Neural crest cell (in vitro differentiated cells): ENCODE measurements at regions not wholly inside any gene's neighbourhood (a gene's known extent, or its start where the extent isn't known, plus 50 kb on each side); places are given as distances from the start of the nearest gene placed in this dataset.

ENCODE experiments used
- DNase-seq: peaks from one replicate; pipeline ENCODE4 v3.0.0; 2021; ENCODE audit warnings: low read depth, mixed read lengths, low spot score
- H3K27ac Mint-ChIP-seq: one replicate; pipeline ENCODE4 v1.8.0; 2021; ENCODE audit warnings: mild to moderate bottlenecking, mixed read lengths; ENCODE audit not compliant: unreplicated experiment
- H3K27me3 Mint-ChIP-seq: 2 replicates; pipeline ENCODE4 v1.8.0; 2021; ENCODE audit warnings: low read depth, mild to moderate bottlenecking, mixed read lengths
- H3K36me3 Mint-ChIP-seq: 2 replicates; pipeline ENCODE4 v1.8.0; 2021; ENCODE audit warnings: low read depth, mild to moderate bottlenecking, mixed read lengths
- H3K4me1 Mint-ChIP-seq: 2 replicates; pipeline ENCODE4 v1.8.0; 2021; ENCODE audit warnings: mixed read lengths
- H3K4me3 Mint-ChIP-seq: one replicate; pipeline ENCODE4 v1.8.0; 2021; ENCODE audit warnings: mild to moderate bottlenecking, mixed read lengths
- H3K9me3 Mint-ChIP-seq: 2 replicates; pipeline ENCODE4 v1.8.0; 2021; ENCODE audit warnings: mixed read lengths
- CTCF ChIP-seq: fragments of 200-600 bp; sonication (generic); conservative IDR thresholded peaks from 2 replicates; pipeline ENCODE4 v1.5.0; 2021; ENCODE audit warnings: antibody characterized with exemption, mild to moderate bottlenecking

GRCh38 chr11:114896594-114896993, 218.3 kb downstream of the NXPE2 start:
- Mint-ChIP-seq H3K4me3 (no peak overlapping the region), H3K9me3 (peaks cover 10% of the 10 kb centered on the region), H3K27ac (no peak overlapping the region), H3K27me3 (peaks cover 29% of the 10 kb centered on the region), H3K36me3 (no peaks in the 10 kb centered on the region), H3K4me1 (no peaks in the 10 kb centered on the region)
- no peak for TF ChIP-seq CTCF
- no peak for DNase-seq

- peaks cover 6% of the 10 kb centered on the region for H3K9me3 Mint-ChIP-seq
- H3K4me3 Mint-ChIP-seq, result no peak overlapping the region
- no peaks in the 10 kb centered on the region for H3K36me3 Mint-ChIP-seq
- no peak overlapping the region for H3K27ac Mint-ChIP-seq
- peak; percentile 22 for TF ChIP-seq CTCF
- peaks cover 17% of the 10 kb centered on the region for H3K27me3 Mint-ChIP-seq
- no peak for DNase-seq
- H3K4me1 Mint-ChIP-seq, result peaks cover 4% of the 10 kb centered on the region
Measured at GRCh38 chr11:114909866-114910265, 231.5 kb downstream of the NXPE2 start.

GRCh38 chr11:114912826-114913225, 234.5 kb downstream of the NXPE2 start:
- no peak for TF ChIP-seq CTCF
- peaks cover 17% of the 10 kb centered on the region for H3K27me3 Mint-ChIP-seq
- H3K27ac Mint-ChIP-seq, result no peak overlapping the region
- H3K9me3 Mint-ChIP-seq, result no peaks in the 10 kb centered on the region
- H3K4me1 Mint-ChIP-seq, result peaks cover 4% of the 10 kb centered on the region
- H3K36me3 Mint-ChIP-seq, result no peaks in the 10 kb centered on the region
- no peak overlapping the region for H3K4me3 Mint-ChIP-seq
- DNase-seq, result no peak

- no peak overlapping the region for H3K27ac Mint-ChIP-seq
- no peaks in the 10 kb centered on the region for H3K9me3 Mint-ChIP-seq
- DNase-seq, result no peak
- no peaks in the 10 kb centered on the region for H3K36me3 Mint-ChIP-seq
- H3K4me1 Mint-ChIP-seq, result peaks cover 4% of the 10 kb centered on the region
- H3K4me3 Mint-ChIP-seq, result no peak overlapping the region
- TF ChIP-seq CTCF, result no peak
- H3K27me3 Mint-ChIP-seq, result peaks cover 17% of the 10 kb centered on the region
Measured at GRCh38 chr11:114914231-114915005, 236.1 kb downstream of the NXPE2 start.

- no peaks in the 10 kb centered on the region for H3K4me1 Mint-ChIP-seq
- H3K9me3 Mint-ChIP-seq, result no peaks in the 10 kb centered on the region
- no peak overlapping the region for H3K4me3 Mint-ChIP-seq
- no peak overlapping the region for H3K27ac Mint-ChIP-seq
- H3K27me3 Mint-ChIP-seq, result peaks cover 25% of the 10 kb centered on the region
- no peak for DNase-seq
- TF ChIP-seq CTCF, result no peak
- no peaks in the 10 kb centered on the region for H3K36me3 Mint-ChIP-seq
Measured at GRCh38 chr11:114915871-114916805, 237.8 kb downstream of the NXPE2 start.
